Neuronal stem cell (in vitro differentiated cells): ENCODE measurements at regions not wholly inside any gene's neighbourhood (a gene's known extent, or its start where the extent isn't known, plus 50 kb on each side); places are given as distances from the start of the nearest gene placed in this dataset.

Experiments
- DNase-seq: peaks from one replicate; pipeline ENCODE4 v3.0.0-alpha.2; 2013; ENCODE audit warnings: low spot score
- H2AFZ ChIP-seq: one replicate; pipeline ENCODE4 v1.6.1; 2013; ENCODE audit warnings: mild to moderate bottlenecking, low read length, inconsistent platforms
- H2AK5ac ChIP-seq: 2 replicates; pipeline ENCODE4 v1.6.1; 2013; ENCODE audit warnings: low read depth, mild to moderate bottlenecking, inconsistent platforms, low read length, moderate library complexity, mixed read lengths
- H2BK120ac ChIP-seq: 2 replicates; pipeline ENCODE4 v1.6.1; 2013; ENCODE audit warnings: low read depth, mild to moderate bottlenecking, inconsistent platforms, low read length, moderate library complexity, mixed read lengths
- H2BK12ac ChIP-seq: one replicate; pipeline ENCODE4 v1.6.1; 2013; ENCODE audit warnings: low read length, inconsistent platforms
- H2BK15ac ChIP-seq: 2 replicates; pipeline ENCODE4 v1.6.1; 2013; ENCODE audit warnings: mild to moderate bottlenecking, low read length, inconsistent platforms, mixed read lengths
- H2BK5ac ChIP-seq: one replicate; pipeline ENCODE4 v1.6.1; 2013; ENCODE audit warnings: inconsistent platforms, mild to moderate bottlenecking, low read length, moderate library complexity
- H3K14ac ChIP-seq: one replicate; pipeline ENCODE4 v1.6.1; 2013; ENCODE audit warnings: low read length, inconsistent platforms
- H3K18ac ChIP-seq: 2 replicates; pipeline ENCODE4 v1.6.1; 2013; ENCODE audit warnings: low read length, inconsistent platforms
- H3K23ac ChIP-seq: 2 replicates; pipeline ENCODE4 v1.6.1; 2013; ENCODE audit warnings: low read depth, mild to moderate bottlenecking, mixed read lengths, low read length, inconsistent platforms; ENCODE audit not compliant: poor library complexity
- H3K27ac ChIP-seq: replicated peaks from 3 replicates; pipeline ENCODE4 v1.5.1; 2013; ENCODE audit warnings: low read length, inconsistent platforms
- H3K27me3 ChIP-seq, 3 experiments: 2 replicates each; pipeline ENCODE4 v1.6.1; 2013; ENCODE audit warnings: low read length in 3 of 3, mild to moderate bottlenecking in 2 of 3, inconsistent platforms in 1 of 3, low read depth in 1 of 3, mixed read lengths in 1 of 3, moderate library complexity in 1 of 3; ENCODE audit not compliant: control insufficient read depth in 3 of 3, insufficient read depth in 3 of 3
- H3K36me3 ChIP-seq, 2 donors: replicated peaks in 1 of 2; 2 replicates each; pipeline ENCODE4 v1.6.1; 2013; ENCODE audit warnings: low read length in 2 of 2; ENCODE audit not compliant: control insufficient read depth in 2 of 2, insufficient read depth in 2 of 2
- H3K4ac ChIP-seq: 2 replicates; pipeline ENCODE4 v1.6.1; 2013; ENCODE audit warnings: inconsistent platforms, mild to moderate bottlenecking, low read length, moderate library complexity
- H3K4me1 ChIP-seq, 2 donors: 1 replicate in 1 of 2; 2 replicates in 1 of 2; pipeline ENCODE4 v1.6.1; 2013; ENCODE audit warnings: low read length in 2 of 2, low read depth in 1 of 2; ENCODE audit not compliant: control insufficient read depth in 2 of 2, insufficient read depth in 1 of 2
- H3K4me2 ChIP-seq: one replicate; pipeline ENCODE4 v1.6.1; 2013; ENCODE audit warnings: mild to moderate bottlenecking, low read length, inconsistent platforms; ENCODE audit not compliant: insufficient read depth, poor library complexity, severe bottlenecking
- H3K4me3 ChIP-seq, 2 donors: 2 replicates each; pipeline ENCODE4 v1.5.1; 2013; ENCODE audit warnings: low read length in 2 of 2, mild to moderate bottlenecking in 2 of 2, inconsistent platforms in 1 of 2, moderate library complexity in 1 of 2
- H3K79me1 ChIP-seq: one replicate; pipeline ENCODE4 v1.6.1; 2013; ENCODE audit warnings: low read depth, mild to moderate bottlenecking, inconsistent platforms, low read length, moderate library complexity
- H3K9ac ChIP-seq: one replicate; pipeline ENCODE4 v1.6.1; 2013; ENCODE audit warnings: mild to moderate bottlenecking, low read depth, low read length, inconsistent platforms; ENCODE audit not compliant: poor library complexity
- H3K9me3 ChIP-seq, 2 donors: replicated peaks in 1 of 2; 2 replicates each; pipeline versions ENCODE3 to v1.6.1; 2013; ENCODE audit warnings: low read length in 2 of 2, mild to moderate bottlenecking in 2 of 2, inconsistent platforms in 1 of 2, low read depth in 1 of 2, mixed read lengths in 1 of 2, moderate library complexity in 1 of 2; ENCODE audit not compliant: control insufficient read depth in 2 of 2, insufficient read depth in 1 of 2
- H4K8ac ChIP-seq: one replicate; pipeline ENCODE4 v1.6.1; 2013; ENCODE audit warnings: low read depth, mild to moderate bottlenecking, inconsistent platforms, low read length, moderate library complexity
- H4K91ac ChIP-seq: one replicate; pipeline ENCODE4 v1.6.1; 2013; ENCODE audit warnings: low read length, low read depth, mild to moderate bottlenecking, inconsistent platforms; ENCODE audit not compliant: poor library complexity
- WGBS, 2 donors: extraction: QIAGEN DNeasy Blood & Tissue Kit; methylation state at CpG; one replicate each; pipeline ENCODE4 v1.1.7; 2013; ENCODE audit warnings: missing lambda C conversion rate in 2 of 2, mixed read lengths in 1 of 2; ENCODE audit not compliant: insufficient read length in 2 of 2, insufficient replicate concordance in 1 of 2; ENCODE audit errors: extremely low coverage in 2 of 2; 5-methylcytosine and 5-hydroxymethylcytosine counted together

- DNase-seq, result no peak
- Histone ChIP-seq H2AK5ac (no peak overlapping the region), H3K4ac (no peak overlapping the region), H3K4me1 (peaks cover 0 to 8% of the 10 kb centered on the region in 2 donors), H2BK12ac (no peak overlapping the region), H3K79me1 (no peaks in the 10 kb centered on the region), H2BK5ac (no peak overlapping the region), H4K8ac (no peak overlapping the region), H4K91ac (no peak overlapping the region), H2AFZ (no peak overlapping the region), H3K27me3 (peaks cover 0 to 24% (median 17%) of the 10 kb centered on the region in 3 experiments), H3K4me3 (no peak overlapping the region), H2BK120ac (no peak overlapping the region), H3K18ac (no peak overlapping the region), H3K9ac (no peak overlapping the region), H3K4me2 (no peak overlapping the region), H3K23ac (no peak overlapping the region), H3K36me3 (no peaks in the 10 kb centered on the region), H3K14ac (no peak overlapping the region), H3K27ac (no peak overlapping the region), H3K9me3 (no peaks in the 10 kb centered on the region), H2BK15ac (no peak overlapping the region)
- no CpG with 5 or more reads among the region's 4 CpGs for WGBS, 2 donors
These were observed 143.1 kb upstream of the KLF4 start for GRCh38 chr9:107632661-107633060.

- no peak overlapping the region for H3K9ac ChIP-seq
- no peak overlapping the region for H3K27ac ChIP-seq
- WGBS, 2 donors, result 100% methylated on average over 1 of the region's 9 CpGs; no CpG with 5 or more reads in 1 of the 2 donors
- H3K9me3 ChIP-seq, result no peaks in the 10 kb centered on the region
- H3K18ac ChIP-seq, result no peak overlapping the region
- H3K27me3 ChIP-seq, result peaks cover 0 to 20% (median 13%) of the 10 kb centered on the region in 3 experiments
- H2BK12ac ChIP-seq, result no peak overlapping the region
- no peaks in the 10 kb centered on the region for H3K36me3 ChIP-seq
- H3K4me2 ChIP-seq, result no peak overlapping the region
- no peak overlapping the region for H2BK5ac ChIP-seq
- no peak for DNase-seq
- no peak overlapping the region for H4K8ac ChIP-seq
- no peak overlapping the region for H4K91ac ChIP-seq
- peak overlapping the region; percentile 7 for H3K23ac ChIP-seq
- H3K4me1 ChIP-seq, result peaks cover 0 to 8% of the 10 kb centered on the region in 2 donors
- no peak overlapping the region for H3K4ac ChIP-seq
- H3K4me3 ChIP-seq, result no peak overlapping the region
- no peak overlapping the region for H2BK120ac ChIP-seq
- H3K79me1 ChIP-seq, result no peaks in the 10 kb centered on the region
- H2AFZ ChIP-seq, result no peak overlapping the region
- H2AK5ac ChIP-seq, result peak overlapping the region; percentile 62
- no peak overlapping the region for H3K14ac ChIP-seq
- no peak overlapping the region for H2BK15ac ChIP-seq
These were observed 142.6 kb upstream of the KLF4 start for GRCh38 chr9:107632216-107632615.

GRCh38 chr9:107631788-107632187 is 142.2 kb upstream of the KLF4 start:
- Histone ChIP-seq H3K9ac (no peak overlapping the region), H3K4me2 (no peak overlapping the region), H2BK15ac (no peak overlapping the region), H3K9me3 (no peaks in the 10 kb centered on the region), H2AK5ac (peak overlapping the region; percentile 62), H3K4me1 (peaks cover 0 to 8% of the 10 kb centered on the region in 2 donors), H3K14ac (no peak overlapping the region), H4K91ac (no peak overlapping the region), H3K27me3 (peaks cover 0 to 15% (median 9%) of the 10 kb centered on the region in 3 experiments), H3K79me1 (no peaks in the 10 kb centered on the region), H4K8ac (no peak overlapping the region), H3K27ac (no peak overlapping the region), H2BK5ac (no peak overlapping the region), H3K4me3 (no peak overlapping the region), H3K18ac (no peak overlapping the region), H2AFZ (no peak overlapping the region), H3K23ac (peak overlapping the region; percentile 7), H2BK120ac (no peak overlapping the region), H2BK12ac (no peak overlapping the region), H3K4ac (no peak overlapping the region), H3K36me3 (no peaks in the 10 kb centered on the region)
- DNase-seq, result no peak
- no CpG with 5 or more reads among the region's 5 CpGs for WGBS, 2 donors

GRCh38 chr9:107630156-107630555 is 140.6 kb upstream of the KLF4 start:
- H4K91ac ChIP-seq, result no peak overlapping the region
- H3K4me1 ChIP-seq, result peaks cover 0 to 8% of the 10 kb centered on the region in 2 donors
- no peak overlapping the region for H3K4me3 ChIP-seq
- no CpG with 5 or more reads among the region's 6 CpGs for WGBS, 2 donors
- H3K9me3 ChIP-seq, result no peaks in the 10 kb centered on the region
- H2BK5ac ChIP-seq, result no peak overlapping the region
- no peak overlapping the region for H2AK5ac ChIP-seq
- no peak overlapping the region for H2BK15ac ChIP-seq
- H3K27ac ChIP-seq, result no peak overlapping the region
- no peak overlapping the region for H3K4me2 ChIP-seq
- H3K9ac ChIP-seq, result no peak overlapping the region
- H2AFZ ChIP-seq, result no peak overlapping the region
- no peak overlapping the region for H3K4ac ChIP-seq
- peaks cover 0 to 2% (median under 1%) of the 10 kb centered on the region in 3 experiments for H3K27me3 ChIP-seq
- H3K79me1 ChIP-seq, result no peaks in the 10 kb centered on the region
- no peak overlapping the region for H3K18ac ChIP-seq
- H4K8ac ChIP-seq, result no peak overlapping the region
- no peak overlapping the region for H2BK12ac ChIP-seq
- H3K36me3 ChIP-seq, result no peaks in the 10 kb centered on the region
- H3K23ac ChIP-seq, result no peak overlapping the region
- no peak for DNase-seq
- no peak overlapping the region for H3K14ac ChIP-seq
- no peak overlapping the region for H2BK120ac ChIP-seq
